Sigmoid colon (tissue), 4 donors: ENCODE measurements at regions not wholly inside any gene's neighbourhood (a gene's known extent, or its start where the extent isn't known, plus 50 kb on each side); places are given as distances from the start of the nearest gene placed in this dataset.

Experiments
- EP300 ChIP-seq, 4 donors: sonication (generic); formaldehyde crosslinking; IDR thresholded peaks; one replicate each; pipeline ENCODE4 v1.6.1; 2017; ENCODE audit warnings: antibody characterized with exemption in 4 of 4
- POLR2A ChIP-seq, 2 donors: fragments of 450-650 bp; IDR thresholded peaks; one replicate each; pipeline ENCODE4 v1.6.1; 2016; ENCODE audit warnings: antibody characterized with exemption in 2 of 2, mild to moderate bottlenecking in 2 of 2, moderate library complexity in 2 of 2
- POLR2AphosphoS5 ChIP-seq, 4 donors: sonication (generic); formaldehyde crosslinking; IDR thresholded peaks; one replicate each; pipeline ENCODE4 v1.6.1; 2017; ENCODE audit warnings: antibody characterized with exemption in 4 of 4
- TF ChIP-seq, protein P1 (sequence below), 4 experiments: fragments of 450-650 bp in 3 of 4; fragments of 200-600 bp in 1 of 4; IDR thresholded peaks; one replicate each; pipeline ENCODE4 v1.5.1; 2016 to 2019; ENCODE audit warnings: antibody characterized with exemption in 4 of 4, mild to moderate bottlenecking in 3 of 4, moderate library complexity in 2 of 4

DNA sequence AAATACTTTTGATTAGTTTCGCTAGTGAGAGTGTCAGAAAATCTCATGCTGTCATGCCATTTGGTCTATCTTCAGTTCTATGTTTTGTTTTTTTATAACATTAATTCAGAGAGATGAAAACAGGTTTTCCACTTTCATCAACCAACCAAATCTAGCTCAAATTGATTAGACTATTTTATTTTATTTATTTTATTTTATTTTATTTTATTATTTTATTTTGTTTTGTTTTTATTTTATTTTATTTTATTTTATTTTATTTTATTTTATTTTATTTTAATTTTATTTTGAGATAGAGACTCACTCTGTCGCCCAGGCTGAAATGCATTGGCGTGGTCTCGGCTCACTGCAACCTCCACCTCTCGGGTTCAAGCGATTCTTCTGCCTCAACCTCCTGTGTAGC is 1391.0 kb upstream of the ADGRB3 start:
- TF ChIP-seq POLR2AphosphoS5 (IDR thresholded peaks at IDR 0.05): no peak
- TF ChIP-seq, protein P1, sequence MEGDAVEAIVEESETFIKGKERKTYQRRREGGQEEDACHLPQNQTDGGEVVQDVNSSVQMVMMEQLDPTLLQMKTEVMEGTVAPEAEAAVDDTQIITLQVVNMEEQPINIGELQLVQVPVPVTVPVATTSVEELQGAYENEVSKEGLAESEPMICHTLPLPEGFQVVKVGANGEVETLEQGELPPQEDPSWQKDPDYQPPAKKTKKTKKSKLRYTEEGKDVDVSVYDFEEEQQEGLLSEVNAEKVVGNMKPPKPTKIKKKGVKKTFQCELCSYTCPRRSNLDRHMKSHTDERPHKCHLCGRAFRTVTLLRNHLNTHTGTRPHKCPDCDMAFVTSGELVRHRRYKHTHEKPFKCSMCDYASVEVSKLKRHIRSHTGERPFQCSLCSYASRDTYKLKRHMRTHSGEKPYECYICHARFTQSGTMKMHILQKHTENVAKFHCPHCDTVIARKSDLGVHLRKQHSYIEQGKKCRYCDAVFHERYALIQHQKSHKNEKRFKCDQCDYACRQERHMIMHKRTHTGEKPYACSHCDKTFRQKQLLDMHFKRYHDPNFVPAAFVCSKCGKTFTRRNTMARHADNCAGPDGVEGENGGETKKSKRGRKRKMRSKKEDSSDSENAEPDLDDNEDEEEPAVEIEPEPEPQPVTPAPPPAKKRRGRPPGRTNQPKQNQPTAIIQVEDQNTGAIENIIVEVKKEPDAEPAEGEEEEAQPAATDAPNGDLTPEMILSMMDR (IDR thresholded peaks at IDR 0.05): no peak
- no peak for TF ChIP-seq POLR2A (IDR thresholded peaks at IDR 0.05)
- no peak for TF ChIP-seq EP300 (IDR thresholded peaks at IDR 0.05)
